ENCODE measurements at regions not wholly inside any gene's neighbourhood (a gene's known extent, or its start where the extent isn't known, plus 50 kb on each side); places are given as distances from the start of the nearest gene placed in this dataset.

DNA sequence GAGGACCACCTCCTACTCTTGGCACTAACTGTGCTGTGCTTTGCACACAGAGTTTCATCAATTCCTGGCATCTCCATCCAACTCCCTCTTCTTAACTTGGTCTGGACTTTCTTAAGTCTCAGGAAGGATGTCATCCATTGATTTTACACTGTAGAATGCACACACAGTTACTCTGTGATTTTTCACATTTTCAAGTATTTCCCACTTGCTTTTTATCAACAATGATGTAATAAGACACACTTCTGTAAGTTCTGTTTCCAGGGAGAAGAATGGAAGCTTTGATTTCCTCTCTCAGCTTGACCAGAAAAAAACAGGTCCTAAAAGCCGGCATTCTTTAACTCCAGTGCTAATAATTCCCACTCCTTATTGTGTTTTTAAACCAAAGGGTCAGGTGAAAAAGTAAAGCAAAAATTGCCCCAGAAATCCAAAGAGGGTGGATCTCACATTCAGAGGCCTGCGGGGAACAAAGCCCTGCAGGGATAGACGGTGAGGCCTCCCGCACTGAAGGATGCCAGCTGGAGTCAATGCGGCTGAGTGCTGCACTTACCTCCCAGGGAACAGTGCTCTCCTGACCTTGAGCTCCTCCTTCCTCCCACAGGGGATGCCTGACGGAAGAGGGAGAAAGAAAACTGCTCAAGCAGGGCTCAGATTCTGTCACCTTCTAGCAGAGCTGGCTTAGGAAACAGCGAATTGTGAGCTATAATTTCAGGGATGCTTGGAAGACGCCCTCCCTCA, 83.1 kb downstream of the PDCL3 start:
- TF ChIP-seq POLR2A (IDR thresholded peaks at IDR 0.05; ENCODE audit: low read depth, low read length) (no peak), TAF1 (IDR thresholded peaks at IDR 0.05; ENCODE audit: low read depth, low read length) (no peak), POLR2AphosphoS5 (IDR thresholded peaks at IDR 0.05; ENCODE audit: low read depth, low read length) (no peak), PAX5 (IDR thresholded peaks at IDR 0.05; ENCODE audit: insufficient read depth, low read length, severe bottlenecking) (no peak)
